ENCODE measurements at regions not wholly inside any gene's neighbourhood (a gene's known extent, or its start where the extent isn't known, plus 50 kb on each side); places are given as distances from the start of the nearest gene placed in this dataset.

DNA sequence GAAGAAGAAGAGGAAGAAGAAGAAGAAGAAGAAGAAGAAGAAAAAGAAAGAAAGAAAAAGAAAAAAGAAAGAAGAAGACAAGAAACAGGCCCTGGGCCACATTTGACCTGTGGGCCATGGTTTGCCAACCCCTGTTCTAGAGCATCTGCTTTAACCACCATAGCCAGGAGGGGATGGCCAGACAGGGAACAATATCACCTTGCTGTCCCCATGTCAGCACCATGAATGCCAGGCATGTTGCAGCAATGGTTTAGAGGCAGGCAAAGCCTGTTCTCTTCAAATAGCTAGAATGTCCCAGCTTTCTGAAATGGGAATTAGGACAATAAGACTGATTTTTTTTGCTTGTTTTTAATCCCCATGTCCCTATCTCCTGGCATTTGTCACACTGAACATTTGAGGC lies 338.6 kb upstream of the PLET1 start:
- DNase-seq = no peak

DNA sequence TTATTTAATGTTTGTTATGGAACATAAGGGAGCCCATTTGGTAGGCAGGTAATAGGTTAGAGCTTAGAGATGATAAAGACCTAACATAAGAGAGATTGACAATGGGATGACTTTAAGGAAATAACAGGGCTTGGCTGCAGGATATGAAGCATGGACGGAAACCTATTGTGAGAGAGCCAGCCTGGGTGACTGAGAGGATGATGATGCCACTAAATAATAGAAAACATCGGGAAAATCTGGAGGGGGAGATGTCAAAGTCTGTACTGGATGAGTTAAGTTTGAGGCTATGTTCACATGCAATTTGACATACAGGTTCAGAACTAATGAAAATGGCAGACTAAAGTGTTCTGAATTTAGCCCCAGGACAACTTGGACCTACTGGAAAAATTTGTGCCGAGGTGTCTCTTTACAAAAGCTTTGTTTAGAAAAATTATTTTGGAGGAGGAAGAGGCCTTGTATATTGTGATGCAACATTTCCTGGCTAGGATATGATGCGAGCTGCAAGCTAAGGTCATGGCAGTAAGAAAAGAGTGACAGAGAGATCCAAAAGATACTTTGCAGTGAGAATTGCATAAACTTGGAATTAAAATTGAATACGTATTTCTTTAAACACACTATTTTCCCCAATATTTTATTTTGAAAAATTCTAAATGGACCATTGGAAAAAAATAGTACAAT lies 339.3 kb upstream of the PLET1 start:
- no peak for DNase-seq

GRCh38 chr11:112605093-112605666 lies 344.5 kb upstream of the PLET1 start:
- DNase-seq = no peak

DNA sequence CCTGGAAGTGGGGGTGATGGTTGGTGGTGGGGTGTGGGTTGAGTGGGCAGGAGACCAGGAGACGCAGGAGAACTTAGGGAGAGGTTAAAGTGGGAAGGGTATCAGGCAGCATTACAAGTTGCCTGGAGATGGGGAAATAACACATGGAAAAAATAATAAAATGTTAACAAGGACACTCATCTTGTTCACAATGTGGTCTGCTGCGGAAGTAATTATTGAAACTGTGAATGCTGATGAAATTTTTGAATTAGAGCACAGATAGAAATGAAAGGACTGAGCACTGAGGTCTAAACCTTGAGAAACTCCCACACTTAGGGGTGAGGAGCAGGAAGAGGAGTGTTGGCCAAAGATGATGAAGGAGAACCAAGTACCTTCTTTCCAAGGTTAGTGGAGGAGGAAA lies 346.0 kb upstream of the PLET1 start:
- DNase-seq = no peak

DNA sequence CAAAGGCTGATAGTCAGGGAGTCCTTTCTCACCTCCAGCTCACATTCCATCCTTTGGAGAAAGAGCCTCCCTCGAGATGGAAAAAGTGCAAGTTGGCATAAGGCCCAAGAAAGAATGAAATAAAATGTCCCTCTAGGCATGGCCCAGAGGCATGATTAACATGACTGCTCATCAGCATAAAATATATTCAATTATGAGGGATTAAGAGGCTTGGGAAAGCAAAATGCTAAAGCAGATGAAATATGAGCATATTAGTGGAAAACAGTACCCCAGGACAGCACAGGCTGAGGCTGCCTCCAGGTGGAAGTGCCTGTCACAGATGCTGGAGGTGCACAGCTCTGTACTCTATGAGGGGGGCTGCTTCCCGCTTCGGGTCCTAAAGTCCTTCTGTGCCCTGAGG lies 347.8 kb upstream of the PLET1 start:
- no peak for DNase-seq

- DNase-seq = no peak
Observed at GRCh38 chr11:112610494-112610893, 349.8 kb upstream of the PLET1 start.

DNA sequence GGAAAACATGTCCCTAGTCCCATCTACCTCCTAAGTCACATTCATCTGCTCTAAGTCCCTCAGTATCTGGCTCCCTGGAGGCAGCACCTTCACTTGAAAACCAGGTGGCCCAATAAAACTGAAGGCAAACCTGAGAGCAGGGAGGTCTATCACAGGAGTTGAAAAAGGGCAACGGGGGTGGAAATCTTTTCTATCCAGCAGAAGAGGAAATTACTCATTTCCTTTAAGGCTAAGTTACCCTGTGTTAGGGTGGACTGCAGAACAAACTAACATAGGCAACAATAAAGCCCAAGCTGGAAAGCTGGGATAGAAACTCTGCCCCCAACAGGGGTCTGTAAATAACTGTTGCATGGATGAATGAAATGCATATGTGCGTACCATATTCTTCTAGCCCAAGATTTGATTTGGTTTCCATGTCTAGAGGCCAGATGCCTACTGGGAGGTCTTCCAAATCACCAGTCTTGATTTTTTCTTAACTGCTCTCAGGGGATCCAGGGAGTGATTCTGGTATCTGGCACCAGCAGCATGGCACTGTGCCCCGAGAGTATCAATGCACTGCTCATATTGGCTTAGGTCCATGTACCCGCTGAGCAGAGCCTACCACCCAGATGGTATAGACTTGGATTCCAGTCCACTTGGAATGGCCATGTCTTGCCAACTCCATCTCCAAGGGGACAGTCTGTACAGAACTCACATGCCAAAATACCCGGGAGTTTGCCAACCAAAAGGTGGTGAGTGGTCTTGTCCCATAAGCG lies 350.0 kb upstream of the NCAM1 start:
- no peak for DNase-seq

DNA sequence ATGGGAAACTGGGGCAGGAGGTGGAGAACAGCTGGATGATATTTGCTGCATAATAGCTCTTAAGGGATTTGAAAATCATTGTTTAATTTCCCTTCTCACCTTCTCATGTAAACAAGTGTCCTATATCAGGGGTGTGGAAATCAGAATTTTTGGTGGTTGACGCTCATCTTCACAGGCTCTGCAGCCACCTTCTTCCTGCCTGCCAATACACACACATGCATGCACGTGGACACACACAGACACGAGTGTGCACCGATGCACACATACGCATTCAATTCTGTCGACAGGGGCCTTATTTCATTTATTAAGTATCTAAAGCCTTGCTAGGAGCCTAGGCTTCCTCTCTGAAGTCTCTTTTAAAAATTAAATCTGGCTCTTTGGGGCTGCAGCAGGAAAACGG lies 349.4 kb upstream of the NCAM1 start:
- no peak for DNase-seq

DNA sequence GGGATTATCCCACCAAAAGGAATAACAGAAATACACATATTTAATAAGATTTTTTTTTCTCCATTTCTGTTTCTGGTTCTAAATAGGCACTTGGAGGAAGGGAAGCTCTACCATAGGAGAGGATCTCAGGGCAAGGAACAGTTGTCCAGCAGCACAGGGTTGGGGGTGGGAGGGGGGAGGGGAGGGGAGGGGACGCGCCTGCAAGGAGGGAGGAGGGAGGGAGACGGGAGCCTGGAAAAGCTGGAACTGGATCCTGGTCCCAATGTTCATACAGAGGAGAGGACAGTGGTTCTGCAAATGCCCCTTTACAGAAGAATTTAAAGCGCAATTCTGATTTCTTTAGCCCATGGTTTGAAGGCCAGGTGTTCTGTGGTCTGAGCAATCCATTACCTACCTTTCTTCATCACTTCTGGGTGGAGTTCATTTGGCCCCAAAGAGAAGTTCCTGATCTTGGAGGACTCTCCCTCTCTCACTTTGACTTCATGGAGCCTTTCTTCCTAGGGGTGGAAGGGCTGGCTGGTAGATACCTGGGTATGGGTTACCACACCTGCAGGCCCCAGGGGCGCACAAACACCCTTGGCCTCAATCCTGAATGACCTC lies 348.9 kb upstream of the NCAM1 start:
- no peak for DNase-seq

DNA sequence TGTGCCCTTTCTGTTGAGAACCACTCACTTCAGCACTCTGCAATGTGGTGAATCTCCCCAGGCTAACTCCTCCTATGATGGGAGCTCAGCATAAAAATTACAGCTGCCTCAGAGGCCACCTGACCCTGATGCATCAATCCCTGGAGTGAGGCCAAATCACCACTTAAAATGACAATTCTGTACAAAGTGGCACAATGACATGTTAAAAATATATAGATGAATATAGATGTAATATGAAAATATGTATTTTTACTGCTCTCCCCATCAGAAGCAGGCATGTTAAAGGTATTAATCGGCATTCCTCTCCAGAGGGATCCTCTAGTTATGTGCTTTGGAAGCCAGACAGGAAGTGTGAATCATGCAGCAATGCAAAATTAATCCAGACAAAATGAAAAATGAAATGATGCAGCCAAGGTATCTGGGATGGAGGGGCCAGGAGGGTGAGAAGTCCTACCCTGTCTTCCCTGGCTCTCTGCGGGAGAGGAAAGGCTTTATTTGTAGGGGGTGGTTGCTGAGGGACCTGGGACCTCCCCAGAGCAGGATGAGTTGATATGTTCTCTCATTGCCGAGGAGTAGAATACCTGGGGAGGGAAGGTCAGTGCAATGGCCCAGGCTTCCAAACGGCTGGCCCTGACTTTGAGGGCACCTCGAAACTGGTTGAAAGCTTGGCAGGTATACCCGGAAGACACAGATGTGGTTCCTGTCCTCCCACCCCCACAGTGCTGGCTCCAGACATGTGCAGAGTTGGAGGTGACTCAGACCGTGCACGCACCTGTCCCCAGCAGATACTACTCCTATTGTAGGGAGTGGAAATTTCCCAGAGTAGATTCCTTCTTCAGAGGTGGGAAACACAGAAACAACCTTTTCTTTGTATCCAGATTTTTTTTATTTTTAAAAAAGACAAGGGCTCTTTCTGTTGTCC lies 347.9 kb upstream of the NCAM1 start:
- no peak for DNase-seq

GRCh38 chr11:112614605-112615004 lies 346.6 kb upstream of the NCAM1 start:
- DNase-seq = no peak

DNA sequence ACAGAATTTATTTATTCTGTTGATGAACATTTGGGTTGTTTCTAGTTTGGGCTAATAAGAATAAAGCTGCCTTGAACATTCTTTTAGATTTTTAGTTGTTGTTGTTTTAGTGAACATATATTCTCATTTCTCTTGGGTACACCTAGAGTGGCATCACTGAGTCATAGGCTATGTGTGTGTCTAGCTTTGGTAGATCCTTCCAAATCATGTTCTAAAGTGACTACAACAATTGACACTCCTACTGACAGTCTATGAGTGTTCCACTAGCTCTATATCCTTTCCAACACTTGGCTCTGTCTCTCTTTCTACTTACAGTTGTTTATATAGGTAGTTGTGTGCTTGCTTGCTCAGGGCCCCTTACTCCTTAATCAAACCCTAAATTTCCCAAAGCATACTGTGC lies 346.0 kb upstream of the NCAM1 start:
- no peak for DNase-seq

DNA sequence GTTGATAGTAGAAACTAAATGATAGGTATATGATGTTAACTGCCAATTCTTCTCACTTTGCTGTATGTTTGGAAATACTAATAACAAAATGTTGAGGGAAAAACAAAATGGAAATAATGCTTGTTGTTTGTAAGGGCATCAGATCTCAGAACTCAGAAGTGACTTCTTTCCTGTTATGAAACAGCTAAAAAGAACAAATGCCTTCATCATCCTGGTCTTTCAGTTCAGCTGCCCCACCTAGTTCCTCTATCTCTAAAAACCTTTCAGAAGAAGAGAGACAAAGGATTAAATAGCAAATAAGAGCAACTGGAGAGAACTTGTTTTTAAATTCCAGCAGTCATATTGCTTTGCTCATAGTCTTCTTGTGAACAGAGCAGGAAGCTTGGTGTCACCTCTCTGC lies 345.3 kb upstream of the NCAM1 start:
- no peak for DNase-seq

- no peak for DNase-seq
Observed at GRCh38 chr11:112616327-112617097, 344.7 kb upstream of the NCAM1 start.

- DNase-seq = no peak
Observed at GRCh38 chr11:112617098-112617425, 344.2 kb upstream of the NCAM1 start.

DNA sequence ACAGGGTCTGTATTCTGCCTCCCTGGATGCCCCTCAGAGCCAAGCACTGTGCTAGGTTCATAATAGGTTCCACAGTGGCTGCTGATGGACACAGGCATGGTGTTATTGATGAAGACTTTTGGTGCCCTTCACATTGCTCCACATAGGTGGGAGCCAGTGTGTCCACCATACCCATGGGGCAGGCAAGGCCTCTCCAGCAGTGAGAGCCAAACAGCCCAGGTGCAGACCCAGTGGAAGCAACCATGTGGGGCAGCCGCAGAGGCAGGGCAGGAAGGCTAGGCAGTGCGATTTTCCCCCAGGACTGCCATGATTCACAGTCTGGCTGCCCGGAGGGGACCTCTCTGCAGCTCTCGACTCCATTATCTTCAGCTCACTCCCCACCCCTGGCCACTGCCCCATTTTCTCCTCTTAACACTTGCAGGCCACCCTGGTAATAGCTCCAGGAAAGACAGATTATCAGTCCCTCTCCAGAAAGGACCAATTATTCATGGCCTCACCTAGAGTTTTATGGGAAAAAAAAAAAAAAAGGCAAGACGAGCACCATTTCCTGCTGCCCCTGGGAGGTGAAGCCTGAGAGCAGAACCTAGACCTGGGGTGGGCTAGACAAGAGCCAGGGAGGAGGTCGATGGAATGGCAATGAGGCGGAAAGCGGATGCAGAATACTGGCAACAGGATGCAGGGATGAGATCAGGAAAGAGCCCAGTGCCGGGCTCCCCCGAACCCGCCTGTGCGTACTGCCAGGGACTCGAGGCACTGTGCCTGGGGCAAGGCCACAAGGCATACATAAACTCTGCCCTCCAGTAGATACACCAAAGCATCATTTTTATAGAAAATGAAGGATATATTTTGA lies 343.0 kb upstream of the NCAM1 start:
- DNase-seq = no peak

GRCh38 chr11:112619106-112619505 lies 342.1 kb upstream of the NCAM1 start:
- DNase-seq = no peak

DNA sequence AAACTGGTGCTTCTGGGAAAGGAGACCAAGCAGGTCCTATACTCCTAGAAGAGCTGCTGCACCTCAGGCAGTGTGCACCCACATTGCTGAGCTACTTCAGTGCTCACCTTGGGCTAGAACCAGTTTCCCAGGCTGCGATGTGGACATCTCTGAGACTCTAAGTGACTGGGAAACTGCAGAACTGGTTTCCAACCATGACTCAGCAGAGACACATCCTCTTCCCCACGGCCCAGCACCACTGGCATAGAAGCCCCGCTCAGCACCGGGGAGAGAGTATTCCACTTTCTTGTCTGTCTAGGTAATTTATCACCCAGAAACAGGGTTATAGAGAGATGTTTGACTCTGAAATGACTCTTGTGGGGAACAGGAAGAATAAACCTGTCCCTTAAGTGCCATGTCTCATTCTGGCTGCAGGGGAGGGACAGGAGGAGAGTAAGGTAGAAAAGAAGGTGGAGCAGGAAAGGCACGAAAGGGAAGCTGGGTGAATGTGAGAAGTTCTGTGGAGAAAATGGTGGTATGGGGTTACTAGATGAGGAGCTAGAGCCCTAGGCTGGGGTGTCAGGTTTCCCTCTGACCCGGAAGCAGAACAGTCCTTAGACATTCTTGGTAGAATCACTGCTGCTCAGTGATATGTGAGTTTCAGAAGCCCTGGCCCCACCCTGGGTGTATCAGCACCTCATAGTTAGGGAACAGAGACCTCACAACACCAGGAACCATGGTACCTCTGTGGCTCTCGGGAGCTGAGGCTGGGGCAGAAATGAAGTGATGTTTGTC lies 340.4 kb upstream of the NCAM1 start:
- DNase-seq = no peak

GRCh38 chr11:112623057-112623456 lies 338.2 kb upstream of the NCAM1 start:
- DNase-seq = no peak

DNA sequence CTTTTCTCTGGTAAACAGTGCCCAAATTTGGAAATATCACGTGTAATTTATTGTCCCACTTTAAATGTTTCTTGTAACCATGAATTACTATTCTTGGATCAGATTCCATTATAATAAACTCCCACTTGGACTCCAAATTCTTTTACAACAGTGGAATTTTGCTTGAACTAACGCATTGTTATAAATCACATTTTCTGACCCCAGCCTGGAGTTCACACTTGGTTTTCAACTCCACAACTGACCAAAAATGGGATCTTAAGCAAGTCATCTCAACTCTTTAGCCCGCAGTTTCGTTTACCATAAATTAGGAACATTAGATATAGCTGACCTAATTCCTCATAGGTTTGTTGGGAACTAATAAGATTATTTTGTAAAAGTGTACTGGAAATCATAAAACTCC lies 336.8 kb upstream of the NCAM1 start:
- no peak for DNase-seq
